Stimulated activated CD4-positive, alpha-beta T cell treated with anti-CD3 and anti-CD28 coated beads, Interleukin-2, amount 100 ng/mL, for 48 hours (primary cell): ENCODE measurements at regions not wholly inside any gene's neighbourhood (a gene's known extent, or its start where the extent isn't known, plus 50 kb on each side); places are given as distances from the start of the nearest gene placed in this dataset.
"Not testable (repeated sequence)": the region's sequence is repeated elsewhere in the genome, so short reads cannot be mapped to it uniquely, and the experiment has no call there.

ENCODE experiments used
- DNase-seq, 2 donors: peaks; one replicate each; pipeline ENCODE4 v3.0.0-alpha.2; 2020

DNA sequence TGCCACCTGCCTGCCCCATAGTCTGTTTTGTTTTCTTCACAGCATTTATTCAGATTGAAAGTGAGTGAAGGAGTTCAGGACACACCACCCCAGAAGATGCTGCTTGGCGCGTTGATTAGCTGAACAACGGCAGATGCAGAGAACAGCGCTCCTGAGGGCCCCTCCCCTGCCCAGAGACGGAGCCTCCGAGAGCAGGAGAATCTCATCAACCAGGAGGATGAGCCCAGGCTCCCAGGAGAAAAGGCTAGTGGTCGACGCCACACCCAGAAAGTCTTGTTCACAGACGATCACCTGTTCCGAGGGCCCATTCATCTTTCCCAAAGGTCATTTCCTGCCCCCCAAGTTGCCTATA, 180.4 kb upstream of the PPP1R26 start:
- no peak for DNase-seq

DNA sequence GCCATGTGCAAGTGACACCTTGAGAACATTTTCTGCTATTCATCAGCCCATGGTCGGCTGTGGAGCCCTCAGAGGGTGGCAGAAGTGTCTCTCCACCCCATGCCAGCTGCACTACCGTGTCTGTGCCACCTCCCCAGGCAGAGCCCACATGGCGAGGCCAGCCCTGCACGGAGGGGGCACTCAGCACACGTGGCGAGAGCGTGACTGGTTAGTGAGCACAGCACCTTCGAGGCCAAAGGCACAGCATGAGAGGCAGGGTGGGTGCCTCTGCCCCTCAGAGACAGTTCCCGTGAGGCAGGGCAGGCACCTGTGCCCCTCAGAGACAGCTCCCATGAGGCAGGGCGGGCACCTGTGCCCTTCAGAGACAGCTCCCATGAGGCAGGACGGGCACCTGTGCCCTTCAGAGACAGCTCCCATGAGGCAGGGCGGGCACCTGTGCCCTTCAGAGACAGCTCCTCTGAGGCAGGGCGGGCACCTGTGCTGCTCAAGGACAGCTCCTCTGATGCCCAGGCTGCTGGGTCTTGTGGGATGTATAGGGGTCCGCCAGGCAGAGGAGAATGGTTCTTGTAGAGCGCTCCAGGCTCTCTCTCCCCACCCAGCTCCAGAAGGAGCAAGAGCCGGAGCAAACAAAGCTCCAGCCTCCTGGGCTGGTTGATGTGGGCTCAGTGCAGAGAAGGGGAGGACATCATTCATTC, 179.8 kb upstream of the PPP1R26 start:
- DNase-seq, result no peak

DNA sequence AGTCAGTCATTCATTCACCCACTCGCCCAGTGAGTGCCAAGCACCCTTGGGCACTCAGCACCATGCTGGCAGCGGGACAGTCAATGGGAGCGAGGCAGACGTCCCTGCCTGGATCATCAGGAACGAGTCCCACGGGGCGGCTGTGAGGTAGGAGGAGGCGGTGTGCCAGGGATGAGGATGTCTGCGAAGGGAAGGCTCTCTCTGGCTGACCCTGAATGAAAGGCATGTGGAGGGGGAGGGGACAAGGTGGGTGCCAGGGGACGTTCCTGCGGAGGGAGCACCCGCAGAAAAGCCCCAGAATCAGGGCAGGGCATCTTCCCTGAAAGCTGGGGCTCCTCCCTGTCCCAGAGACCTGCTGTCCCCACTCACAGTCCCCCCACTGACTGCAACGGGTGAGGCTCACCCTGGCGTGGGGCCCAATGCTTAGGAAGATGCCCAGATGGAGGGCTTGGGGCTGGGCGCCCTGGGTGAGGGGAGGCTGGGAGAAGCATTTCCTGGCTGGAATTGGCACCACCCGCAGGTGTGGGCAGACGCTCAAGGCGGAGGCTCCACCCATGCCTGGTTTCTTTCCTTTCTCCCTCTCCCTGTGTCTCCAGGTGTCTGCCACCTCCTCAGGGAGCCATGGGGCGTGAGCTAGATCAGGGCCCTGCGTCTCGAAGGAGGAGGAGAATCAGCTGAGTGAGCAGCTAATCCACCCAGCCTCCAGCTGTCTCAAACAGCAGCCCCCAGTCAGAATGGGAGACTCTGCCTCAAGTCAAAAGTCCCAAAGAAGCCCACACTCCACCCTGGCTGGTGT, 179.0 kb upstream of the PPP1R26 start:
- no peak for DNase-seq

DNA sequence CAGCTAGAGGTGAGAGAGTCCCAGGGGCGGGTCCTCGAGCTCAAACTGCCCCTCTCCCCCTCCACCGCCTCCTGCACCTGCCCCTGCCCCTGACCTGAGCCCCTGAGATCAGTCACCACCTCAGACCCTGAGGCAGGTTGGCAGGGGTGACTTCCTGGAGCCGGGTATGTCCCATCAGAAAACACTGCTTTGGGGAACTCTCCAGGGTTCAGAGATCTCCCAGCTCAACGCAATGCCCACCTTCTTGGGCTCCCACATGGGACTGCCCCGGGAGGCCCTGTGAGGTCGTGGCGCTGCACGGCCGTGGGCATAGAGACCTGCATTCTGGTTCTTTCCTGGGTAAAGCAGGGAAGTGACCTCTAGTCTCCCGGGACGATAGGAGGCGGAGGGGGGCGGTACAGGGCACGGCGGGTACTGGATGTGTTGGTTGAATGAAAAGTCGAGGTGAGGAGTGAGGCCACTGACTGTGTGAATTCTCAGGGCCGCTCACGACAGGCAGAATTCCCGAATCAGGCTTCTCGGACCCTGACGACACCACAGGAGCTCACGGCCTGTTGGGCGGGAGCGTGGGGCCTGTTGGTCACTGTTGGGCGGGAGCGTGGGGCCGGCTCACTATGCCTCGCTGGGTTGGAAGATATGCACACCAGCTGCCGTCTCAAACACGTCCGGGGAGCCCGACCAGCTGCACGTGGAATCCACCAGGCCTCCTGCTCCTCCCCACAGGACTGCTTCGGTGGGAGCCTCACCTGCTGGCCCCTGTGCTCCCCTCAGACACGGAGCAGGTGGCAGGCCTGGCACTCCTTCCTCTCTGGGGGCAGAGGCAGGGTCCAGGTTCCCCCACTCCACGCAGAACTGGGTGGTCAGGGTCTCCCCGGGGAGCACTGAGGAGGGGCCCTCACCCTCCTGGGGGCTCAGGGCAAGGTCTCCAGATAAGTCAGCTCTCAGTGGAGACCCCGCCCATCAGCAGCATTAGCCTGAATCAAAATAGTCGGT, 178.0 kb upstream of the PPP1R26 start:
- no peak for DNase-seq

DNA sequence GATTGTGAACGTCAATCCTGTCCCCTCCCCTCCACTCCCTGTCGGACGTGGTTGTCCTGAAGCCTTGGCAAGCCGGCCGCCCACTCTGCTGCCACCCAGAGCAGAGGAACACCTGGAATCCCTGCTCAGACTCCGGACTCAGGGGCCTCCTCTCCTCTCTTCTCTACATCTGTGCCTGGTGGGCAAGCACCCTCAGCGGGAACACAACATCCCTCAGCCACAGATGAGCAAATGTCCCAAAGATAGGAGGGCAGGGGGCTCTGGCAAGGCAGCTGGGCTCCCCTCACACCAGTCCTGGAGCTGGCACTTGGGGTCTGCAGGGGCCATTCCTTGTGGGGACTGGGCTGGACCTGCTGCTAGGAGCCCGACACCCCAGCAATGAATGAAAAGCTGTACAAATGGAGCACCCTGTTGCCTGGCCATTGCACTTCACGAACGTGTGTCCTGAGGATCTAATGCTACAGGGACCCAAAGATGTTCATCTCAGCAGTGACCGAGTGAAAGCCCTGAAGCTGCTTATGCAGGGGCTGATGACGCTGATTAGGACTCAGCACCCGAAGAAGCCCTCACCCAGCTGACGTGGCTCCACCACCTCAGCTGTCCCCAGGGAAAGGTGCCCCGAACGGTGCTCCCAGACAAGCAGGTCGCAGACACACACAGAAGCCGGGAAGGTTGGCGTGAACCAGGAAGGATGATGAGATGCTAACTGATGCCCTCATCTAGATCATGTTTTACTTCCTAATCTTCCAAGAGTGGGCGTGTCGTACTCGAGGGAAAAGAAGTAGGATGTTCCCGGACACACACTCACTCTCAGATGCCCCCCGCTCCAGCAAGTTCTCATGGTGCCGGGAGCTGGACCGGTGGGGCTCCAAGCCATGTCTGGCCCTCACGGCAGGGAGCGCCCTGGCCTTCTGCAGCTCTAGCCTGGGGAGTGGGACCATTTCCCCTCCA, 177.0 kb upstream of the PPP1R26 start:
- no peak for DNase-seq

DNA sequence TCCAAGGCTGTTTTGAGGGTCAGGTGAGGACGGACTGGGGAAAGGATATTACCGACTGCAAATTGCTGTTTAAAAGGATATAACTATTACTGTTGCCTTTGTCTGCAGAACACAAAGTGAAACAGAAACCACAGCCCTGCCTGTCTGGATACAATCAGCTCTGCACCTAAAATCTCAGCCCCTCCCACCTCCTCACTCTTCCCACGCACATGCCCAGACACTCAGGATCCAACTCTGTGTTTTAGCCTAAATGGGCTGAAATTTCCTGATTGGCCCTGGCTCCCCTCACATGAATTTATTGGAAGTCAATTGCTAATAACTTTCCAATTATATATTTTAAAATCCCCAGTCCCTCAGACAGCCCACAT, 176.3 kb upstream of the PPP1R26 start:
- DNase-seq, result no peak

DNA sequence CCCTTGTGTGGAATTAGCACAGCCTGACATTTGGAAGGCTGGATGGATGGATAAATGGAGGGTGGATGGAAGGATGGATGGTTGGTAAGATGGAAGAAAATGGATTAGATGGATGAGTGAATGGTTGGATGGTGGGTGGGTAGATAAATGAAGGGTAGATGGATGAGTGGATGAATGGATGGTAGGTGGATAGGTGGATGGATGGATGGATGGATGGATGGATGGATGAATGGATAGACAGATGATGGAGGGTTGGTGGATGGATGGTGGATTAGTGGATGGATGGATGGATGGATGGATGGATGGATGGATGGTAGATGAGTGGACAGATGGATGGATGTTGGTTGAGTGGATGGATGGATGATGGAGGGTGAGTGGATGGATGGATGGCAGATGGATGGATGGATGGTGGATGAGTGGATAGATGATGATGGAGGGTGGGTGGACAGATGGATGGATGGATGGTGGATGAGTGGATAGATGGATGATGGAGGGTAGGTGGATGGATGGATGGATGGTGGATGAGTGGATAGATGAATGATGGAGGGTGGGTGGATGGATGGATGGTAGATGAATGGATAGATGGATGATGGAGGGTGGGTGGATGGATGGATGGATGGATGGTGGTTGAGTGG, 175.6 kb upstream of the PPP1R26 start:
- no peak for DNase-seq

DNA sequence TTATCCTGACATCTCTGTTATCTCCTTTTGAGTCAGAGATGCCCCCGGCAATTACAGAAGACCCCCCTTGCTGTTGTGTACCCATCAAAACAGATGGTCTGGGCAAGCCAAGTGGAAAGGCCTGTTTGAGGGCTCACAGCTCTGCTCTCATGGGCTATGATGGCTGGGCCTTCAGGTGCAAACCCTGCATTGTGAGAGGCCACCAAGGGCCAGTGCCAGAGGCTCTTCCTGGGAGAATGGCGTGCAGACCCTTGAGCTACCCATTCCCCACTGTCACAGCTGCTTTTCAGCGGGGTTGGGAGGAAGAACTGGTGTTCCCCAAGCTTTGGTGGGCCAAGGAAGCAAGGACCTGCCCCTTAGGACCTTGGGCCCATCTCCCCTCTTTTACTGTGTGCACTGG, 174.7 kb upstream of the PPP1R26 start:
- no peak for DNase-seq

DNA sequence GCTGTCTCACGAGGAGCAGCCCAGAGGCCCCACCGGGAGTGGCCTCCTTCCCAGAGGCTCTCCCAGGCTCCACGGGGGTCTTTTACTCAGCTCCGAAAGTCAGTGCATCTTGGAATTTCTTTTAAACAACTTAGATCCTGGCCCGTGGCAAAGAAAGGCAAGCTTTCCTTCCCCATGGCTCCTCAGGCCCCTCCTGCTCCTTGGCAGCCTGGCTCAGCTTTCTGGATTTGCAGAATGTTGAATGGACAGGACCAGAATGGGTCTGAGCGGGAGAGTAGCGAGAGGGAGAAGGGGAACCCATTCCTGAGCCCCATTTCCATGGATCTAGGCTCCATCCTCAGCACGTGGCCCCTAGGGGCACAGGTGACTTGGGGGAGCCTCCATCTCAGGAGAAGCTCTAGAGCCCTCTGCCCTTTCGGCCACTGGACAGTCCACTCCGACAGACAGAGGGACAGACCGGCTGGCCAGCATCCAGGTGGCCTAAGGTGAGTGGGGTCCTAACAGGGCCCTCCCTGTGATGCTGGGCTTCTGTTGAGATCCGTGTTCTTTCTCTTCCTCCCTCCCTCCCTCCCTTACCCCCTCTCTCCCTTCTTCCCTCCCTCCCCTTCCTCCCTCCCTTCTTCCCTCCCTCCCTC, 173.9 kb upstream of the PPP1R26 start:
- no peak for DNase-seq

DNA sequence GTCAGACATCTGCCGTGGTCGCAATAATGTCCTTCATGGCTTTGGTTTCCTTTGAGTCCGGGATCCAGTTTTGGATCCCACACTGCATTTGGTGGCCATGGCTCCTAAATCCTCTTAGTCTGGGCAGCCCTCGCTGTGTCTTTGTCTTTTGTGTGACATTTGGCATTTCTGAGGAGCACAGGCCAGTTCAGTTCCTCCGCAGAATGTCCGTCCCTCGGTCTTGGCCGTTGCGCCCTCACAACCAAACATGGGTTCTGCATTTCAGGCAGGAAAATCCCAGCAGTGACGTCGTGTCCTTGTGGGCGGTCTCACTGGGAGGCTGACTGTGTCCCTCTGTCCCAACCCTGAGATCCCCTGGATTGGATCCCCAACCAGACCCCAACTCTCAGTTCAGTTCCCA, 172.9 kb upstream of the PPP1R26 start:
- no peak for DNase-seq

DNA sequence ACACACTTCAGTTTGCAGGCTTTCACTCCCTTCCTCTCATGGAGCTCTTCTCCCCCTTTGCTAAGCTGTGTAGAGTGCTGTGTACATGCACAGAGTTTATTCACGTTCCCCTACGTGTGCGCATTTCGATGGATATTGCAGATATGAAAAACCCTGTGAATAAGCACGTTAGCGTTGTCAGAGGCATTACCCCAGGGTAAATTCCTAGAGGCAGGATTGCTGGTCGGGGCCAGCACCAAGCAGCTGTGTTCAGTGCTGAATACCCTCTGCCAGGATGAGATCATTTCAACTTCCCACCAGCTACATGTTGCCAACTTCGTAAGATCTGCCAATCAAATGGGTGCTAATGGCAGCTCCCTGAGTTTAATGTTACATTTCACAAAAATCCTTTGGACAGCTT, 172.3 kb upstream of the PPP1R26 start:
- no peak for DNase-seq

DNA sequence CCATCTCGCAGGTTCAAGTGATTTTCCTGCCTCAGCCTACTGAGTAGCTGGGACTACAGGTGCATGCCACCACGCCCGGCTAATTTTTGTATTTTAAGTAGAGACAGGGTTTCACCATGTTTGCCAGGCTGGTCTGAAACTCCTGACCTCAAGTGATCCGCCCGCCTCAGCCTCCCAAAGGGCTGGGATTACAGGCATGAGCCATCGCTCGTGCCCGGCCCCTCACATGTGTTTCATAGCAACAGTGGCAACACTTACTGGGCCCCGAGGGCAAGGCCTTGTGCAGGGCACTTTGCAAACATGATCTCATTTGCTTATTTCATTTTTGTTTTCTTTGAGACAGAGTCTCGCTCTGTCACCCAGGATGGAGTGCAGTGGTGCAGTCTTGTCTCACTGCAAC, 171.7 kb upstream of the PPP1R26 start:
- DNase-seq, result not testable (repeated sequence)

DNA sequence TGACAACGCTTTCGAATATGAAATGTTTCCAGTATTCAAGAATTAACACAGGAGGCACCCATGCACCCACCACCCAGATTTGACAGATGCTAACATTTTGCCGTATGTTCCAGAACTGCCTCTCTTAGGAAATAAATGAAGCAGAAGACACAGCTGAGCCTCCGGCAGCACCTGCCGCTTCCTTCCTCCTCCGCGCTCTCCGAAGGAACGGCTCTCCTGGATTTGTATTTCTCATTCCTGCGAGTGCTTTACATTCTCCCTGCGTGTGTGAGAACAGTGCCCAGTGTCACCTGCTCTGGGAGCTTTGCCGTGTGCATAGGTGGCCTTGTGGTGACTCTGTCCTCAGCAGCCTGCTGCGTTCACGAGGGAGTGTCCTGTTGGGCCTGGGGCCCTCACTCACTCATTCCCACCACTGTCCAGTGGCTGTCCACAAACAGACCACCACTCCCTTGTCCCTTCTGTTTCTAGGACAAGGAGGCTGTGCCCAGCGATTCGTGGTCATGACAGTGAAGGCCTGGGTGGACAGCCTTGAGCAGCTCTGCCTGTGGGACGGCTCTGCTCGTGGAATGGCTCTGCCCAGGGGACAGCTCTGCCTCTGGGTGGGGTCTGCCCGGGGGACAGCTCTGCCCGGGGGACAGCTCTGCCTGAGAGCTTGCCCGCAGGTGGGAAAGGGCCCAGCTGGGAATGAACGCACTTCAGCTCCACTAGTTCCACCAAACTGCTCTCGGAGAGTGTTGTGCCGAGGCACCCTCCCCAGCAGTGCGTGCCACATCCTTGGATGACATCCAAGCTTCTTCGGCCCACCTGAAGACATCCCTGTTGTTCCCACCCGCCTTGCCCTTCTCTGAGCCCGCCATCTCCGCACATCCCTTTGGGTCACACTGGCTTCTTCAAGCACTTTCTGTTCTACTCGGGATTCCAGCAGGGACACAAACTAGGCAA, 170.5 kb upstream of the PPP1R26 start:
- no peak for DNase-seq

DNA sequence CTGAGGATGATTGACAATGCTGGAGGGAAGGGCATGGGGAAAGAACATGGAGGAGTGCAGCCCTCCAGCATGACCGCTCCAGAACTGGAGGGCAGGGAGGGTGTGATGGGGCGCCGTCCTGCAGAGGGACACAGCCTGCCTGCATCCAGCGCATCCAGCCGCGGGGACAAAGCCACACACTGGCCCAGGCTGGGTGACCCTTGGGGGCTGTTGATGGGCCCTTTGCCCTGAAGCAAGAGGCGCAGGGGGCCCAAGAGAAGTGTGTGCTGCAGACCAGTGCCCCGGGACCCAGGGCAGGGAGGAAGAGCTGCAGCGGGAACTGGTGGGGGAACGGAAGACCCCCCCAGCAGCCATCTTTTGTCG, 169.8 kb upstream of the PPP1R26 start:
- no peak for DNase-seq

DNA sequence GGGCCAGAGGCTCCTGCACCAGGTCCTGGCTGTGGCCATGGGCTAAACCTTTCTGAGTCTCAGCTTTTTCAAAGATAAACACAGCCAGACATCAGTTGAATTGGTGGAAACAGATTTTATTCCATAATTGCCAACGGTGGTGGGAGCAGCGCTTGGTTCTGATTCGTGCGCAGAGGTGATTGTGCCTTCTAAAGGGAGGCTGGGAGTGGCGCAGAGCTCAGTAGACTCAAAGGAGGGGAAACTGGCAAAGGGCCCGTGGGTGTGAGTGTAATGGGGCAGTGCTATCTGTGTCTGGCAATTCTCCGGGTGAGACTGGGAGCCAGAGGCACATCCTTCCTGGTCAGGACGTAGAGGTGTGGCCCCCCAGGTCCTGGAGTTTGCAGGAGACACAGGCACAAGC, 169.4 kb upstream of the PPP1R26 start:
- DNase-seq, result no peak

DNA sequence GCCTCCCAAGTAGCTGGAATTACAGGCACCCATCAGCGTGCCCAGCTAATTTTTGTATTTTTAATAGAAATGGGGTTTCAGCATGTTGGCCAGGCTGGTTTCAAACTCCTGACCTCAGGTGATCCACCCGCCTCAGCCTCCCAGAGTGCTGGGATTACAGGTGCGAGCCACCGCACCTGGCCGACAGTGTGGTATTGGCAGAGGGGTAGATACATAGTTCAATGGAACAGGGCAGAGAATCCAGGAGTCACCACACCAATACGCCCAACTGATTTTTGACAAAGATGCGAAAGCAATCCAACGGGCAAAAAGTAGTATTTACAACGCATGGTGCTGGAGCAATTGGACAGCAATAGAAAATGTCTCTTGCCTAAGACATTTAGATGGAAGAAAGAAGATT, 164.0 kb upstream of the PPP1R26 start:
- no peak for DNase-seq

DNA sequence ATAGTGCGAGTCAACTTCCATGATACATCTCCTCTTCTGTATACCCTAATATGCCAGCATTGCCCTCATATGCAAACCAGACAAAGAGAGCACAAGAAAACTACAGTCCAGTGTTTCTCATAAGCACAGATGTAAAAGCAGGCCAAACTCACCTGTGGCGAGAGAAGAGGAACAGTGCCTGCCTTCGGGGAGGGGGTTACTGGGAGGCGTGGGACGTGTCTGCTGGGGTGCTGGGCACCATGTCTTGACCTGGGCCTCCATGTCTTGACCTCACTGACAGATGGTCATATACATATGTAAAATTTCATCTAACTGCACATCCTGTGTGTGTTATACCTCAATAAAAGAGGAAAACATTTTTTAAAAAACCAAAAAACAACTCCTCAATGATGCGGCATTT, 159.3 kb upstream of the PPP1R26 start:
- no peak for DNase-seq

DNA sequence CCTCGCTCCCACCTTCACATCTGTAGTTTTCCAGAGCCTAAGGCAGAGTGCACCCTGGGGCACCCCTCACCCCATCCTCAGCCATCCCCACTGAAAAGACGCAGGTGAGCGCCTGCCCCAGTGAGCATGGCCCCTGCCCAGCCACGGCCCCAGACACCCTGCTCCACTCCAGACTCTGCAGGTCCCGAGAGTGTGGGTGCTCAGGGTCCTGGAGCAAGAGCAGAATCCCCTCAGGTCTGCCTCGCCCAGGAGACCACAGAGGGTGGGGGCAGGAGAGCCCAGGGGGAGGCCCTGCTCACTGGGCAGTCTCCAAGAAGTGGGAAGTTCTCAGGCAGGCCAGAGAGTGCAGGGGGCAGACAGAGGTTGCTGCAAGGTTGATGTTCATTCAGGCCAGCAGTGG, 158.6 kb upstream of the PPP1R26 start:
- no peak for DNase-seq

DNA sequence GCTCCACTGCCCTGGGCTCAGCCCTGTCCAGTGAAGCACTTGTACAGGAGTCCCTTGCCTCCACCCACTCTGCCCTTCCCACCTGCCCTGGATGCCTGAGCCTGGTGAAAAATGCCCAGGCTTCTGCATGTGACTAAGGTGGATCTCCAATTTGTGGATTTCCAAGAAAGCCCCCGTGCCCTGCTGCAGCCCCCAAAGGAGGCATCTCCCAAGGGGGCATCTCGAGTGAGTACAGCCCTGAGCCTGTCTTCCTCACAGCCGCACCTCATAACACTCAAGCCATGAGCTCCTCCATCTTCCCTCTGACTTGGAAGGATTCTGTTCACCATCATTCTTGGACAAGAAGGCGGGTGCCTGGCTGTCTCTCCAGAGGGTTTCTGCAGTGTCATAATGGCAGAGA, 158.0 kb upstream of the PPP1R26 start:
- DNase-seq, result no peak

DNA sequence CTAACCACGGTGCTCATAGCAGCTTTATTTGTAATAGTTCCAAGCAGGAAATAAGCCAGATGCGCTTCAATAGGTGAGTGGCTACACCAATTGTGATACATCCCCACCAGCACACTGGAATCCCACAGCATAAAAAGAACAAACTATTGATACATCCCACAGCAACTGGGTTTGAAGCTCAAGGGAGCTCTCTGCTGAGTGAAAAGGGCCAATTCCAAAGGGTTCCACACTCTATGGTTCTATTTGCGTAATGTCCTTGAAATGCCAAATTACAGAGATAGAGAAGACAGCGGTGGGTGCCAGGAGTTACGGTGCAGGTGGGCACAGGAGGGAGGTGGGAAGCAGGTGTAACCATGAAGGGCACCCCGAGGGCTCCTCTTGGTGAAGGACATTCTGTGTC, 155.3 kb upstream of the PPP1R26 start:
- DNase-seq, result no peak
